ENCODE measurements at regions not wholly inside any gene's neighbourhood (a gene's known extent, or its start where the extent isn't known, plus 50 kb on each side); places are given as distances from the start of the nearest gene placed in this dataset.

DNA sequence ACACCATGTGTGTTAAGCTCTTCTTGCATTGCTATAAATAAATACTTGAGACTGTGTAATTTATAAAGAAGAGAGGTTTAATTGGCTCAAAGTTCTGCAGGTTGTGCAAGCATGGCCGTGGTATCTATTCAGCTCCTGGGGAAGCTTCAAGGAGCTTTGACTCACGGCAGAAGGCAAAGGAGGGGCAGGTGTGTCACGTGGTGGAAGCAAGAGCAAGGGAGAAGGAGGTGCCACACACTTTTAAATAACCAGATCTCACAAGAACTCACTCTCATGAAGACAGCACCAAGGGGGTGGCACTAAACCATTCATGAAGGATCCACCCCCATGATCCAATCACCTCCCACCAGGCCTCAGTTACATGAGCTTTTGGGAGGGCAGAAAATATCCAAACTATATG is 193.7 kb downstream of the ERMARD start:
- no peak for DNase-seq (ENCODE audit: low read depth)

DNA sequence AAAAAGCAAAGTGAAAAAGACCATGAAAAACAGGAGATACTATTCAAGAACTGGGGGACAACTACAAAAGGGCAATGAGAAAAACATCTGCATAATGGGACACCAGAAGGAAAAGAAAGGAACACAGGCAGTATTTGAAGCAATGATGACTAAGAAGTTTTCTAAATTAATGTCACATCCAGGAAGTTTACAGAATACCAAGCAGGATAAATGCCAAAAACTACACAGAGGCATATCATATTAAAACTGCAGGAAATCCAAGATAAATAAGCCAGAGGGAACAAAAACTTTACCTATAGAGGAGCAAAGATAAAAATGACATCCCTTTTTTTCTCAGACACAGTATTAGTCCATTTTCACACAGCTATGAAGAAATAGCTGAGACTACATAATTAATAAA is 193.0 kb downstream of the ERMARD start:
- no peak for DNase-seq (ENCODE audit: low read depth)

DNA sequence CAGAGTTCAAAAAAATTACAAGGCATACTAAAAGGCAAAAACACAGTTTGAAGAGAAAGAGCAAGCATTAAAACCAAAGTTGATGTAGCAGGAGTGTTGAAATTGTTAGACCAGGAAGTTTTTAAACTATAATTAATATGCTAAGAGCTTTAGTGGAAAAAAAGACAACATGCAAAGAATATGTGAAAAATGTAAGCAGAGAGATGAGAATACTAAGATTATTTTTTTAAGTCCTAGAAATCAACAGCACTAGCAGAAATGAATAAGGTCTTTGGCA is 192.6 kb downstream of the ERMARD start:
- DNase-seq (ENCODE audit: low read depth): no peak

DNA sequence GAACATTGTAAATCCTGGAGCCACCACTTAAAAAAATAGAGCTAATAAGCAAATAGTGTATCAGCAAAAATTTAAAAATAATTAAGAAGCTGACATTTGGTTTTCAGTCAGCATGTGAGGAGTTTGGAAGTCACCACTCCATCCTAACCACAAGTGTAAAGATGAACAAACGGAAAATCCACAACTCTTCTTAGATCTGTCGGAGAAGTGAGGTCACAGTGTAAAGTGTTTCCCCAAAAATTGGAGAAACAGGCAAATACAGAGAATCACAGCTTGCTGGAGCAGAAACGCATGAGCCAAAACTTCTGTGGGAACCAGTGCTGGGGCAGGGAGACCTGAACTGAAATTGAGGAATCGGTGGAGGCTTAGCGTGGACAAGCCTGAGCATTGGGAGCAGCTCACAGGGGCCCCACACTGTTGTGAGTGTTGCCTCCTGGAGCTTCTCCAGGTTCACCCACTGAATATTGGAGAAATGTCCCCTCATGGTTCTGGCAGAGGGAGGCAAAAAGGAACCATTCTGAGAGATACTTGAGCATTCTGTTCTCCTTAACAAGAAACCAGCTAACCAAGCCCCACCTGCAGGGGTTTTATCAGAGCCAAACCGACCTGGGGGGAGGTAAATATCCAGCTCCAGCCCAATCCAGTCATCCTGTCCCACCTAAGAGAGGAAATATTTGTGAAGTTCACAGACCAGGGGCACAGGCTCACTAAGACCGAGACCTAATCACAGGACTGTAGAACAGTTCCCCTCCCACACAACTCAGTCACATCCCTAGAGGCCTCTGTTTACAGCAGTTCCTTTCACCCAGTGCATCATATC is 192.0 kb downstream of the ERMARD start:
- no peak for DNase-seq (ENCODE audit: low read depth)

DNA sequence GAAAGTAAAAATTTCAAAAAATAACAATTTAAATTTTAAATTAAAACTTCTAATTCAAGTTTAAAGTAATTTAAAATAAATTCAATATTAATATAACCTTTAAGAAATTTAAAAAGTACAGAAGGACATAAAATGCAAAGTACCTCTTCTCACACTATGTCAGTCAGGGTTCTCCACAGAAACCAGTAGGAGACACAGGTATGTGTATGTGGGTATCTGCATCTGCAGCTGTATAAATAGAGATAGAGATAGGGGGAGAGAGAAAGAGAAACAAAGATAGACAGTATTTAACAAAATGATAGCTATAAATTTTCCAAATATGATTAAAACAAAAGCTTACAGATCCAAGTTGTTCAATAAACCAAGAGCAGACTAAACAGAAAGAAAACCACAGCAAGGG is 190.8 kb downstream of the ERMARD start:
- no peak for DNase-seq (ENCODE audit: low read depth)

DNA sequence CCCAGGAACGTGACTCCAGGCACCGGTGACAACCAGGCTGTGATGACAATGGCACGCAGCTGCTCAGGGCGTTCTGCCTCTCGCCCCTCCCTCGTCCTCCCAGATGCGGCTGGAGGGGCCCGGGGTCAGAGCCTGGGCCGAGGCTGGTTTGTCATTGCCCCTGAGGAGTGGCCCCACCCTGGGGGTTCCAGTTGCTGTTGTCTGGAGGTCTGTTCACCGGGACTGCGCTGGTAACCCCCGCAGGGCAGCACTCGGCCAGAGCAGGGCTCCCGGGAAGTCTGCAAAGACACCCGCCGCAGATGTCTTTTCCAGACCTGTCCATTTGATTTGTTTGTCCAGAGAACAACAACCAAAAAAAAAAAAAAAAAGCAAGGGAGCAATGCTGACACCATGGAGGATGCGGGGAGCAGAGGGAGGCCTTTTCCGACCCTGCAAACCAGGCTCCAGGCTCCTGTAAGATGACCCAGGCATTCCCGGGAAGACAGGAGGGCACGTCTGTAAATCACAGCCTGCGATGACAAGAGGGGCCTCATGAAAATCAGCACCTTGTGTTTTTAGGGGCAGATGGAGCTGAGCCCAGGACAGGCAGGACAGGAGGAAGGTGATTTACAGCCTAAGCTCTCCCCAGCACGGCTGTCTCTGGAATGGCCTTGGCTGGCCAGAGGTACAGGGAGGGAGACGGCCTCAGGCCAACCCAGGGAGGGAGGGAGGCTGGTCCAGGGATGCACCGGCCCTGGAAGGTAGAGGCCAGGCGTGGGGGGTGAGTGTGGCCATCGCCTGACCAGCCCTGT is 189.3 kb downstream of the ERMARD start:
- DNase-seq (ENCODE audit: low read depth): no peak

DNA sequence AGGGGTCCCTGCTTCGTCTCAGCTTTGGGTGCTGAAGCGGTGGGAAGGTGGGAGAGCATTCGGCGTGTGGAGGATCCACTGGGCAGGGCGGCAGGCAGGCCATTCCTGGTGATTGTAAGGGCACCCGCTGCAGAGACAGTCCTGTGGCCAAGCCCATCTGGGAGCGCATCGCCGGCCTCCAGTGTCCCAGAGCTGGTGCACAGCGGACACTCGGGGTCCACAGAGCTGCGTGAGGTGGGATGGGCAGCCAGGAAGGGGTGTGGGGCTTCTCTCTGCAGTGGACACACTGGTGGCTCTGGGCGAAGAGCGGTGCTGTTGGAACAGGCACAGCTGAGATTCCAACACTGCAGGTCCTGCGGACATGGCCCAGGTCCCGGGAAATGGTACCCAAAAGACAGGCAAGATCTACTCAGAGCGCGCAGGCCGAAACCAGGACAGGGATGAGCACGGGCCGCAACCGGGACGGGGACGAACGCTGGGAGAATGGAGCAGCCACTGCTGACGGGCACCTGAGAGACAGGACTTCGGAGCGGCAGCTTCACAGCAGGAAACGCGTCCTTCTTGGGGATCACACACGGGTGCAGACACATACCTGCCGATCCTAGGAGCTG is 188.2 kb downstream of the ERMARD start:
- DNase-seq (ENCODE audit: low read depth): no peak

DNA sequence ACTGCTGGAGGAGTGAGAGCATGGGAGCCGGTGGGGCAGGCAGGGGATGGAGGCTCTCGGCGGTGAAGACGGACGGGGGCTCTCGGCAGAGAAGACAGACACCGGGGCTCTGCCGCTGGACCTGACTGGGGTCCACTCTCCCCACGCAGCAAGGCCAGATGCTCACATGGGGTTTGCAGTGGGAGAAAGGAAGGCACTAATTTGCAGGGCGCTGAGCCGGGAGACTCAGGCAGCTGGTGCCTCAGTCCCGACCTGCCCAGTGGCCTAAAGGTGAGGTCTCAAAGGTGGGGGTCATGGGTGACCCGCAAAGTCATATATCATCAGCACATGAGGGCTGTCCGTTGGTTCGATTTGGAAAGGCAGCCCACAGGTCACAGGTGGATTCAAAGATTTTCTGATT is 187.3 kb downstream of the ERMARD start:
- no peak for DNase-seq (ENCODE audit: low read depth)

DNA sequence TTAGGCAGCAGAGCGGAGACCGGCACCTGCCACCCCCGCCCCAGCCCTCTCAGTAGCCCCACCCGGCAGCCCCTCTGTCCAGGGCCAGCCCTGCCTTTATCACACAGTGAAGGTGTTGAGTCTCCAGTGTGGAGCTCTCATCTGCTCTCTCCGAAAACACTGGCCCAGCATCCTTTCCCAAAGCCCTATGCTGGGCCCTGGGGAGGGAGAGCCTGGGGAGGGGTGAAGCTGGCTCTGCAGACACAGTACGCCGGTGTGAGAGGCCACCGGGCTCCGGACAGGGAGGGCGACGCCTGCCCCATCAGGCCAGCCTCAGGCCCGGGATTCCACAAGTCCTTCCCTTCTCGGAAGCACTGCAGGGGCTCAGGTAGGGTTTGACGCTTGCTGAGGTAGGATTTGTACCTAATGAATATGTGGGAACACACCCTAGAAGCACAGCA is 186.9 kb downstream of the ERMARD start:
- no peak for DNase-seq (ENCODE audit: low read depth)

DNA sequence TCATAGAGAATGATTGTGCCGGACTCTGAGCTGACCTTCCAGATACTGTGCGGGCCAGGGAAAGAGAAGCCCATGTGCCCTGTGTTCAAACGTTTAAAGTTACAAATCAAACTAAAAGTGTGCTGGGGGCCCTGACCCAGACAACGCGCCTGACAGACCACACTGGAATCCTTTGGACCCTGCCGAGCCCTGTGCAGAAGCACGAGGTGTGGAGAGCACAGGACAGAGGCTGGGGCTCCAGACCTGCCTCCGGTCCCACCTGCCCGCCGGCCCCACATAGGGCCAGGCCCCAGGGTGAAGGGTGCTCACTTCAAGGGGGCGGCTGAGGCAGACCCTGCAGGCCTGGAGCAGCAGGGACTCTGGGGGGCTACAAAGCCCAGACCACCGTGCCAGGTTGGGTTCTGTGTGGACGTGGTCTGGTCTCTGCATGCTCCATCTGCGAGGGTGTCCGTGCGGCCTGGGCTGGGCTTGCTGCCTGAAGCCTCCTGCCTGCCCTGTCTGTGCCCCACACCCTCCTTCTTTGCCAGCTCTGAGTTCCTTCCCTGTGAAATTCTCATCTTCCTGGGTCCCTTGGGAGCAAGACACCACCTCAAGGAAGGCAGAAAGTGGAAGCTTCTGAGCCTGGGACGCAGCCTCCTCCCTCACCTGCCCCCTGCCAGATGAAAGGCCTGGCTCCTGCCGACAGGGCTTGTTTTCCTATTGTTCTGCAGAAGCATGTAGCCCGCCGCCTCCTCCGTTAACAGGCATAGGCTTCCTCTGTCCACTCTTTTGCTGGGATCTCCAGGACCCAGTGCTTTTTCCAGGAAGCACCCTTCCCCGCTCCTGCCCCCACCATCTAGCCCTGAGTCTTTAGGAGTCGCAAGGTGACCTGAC is 186.2 kb downstream of the ERMARD start:
- no peak for DNase-seq (ENCODE audit: low read depth)

DNA sequence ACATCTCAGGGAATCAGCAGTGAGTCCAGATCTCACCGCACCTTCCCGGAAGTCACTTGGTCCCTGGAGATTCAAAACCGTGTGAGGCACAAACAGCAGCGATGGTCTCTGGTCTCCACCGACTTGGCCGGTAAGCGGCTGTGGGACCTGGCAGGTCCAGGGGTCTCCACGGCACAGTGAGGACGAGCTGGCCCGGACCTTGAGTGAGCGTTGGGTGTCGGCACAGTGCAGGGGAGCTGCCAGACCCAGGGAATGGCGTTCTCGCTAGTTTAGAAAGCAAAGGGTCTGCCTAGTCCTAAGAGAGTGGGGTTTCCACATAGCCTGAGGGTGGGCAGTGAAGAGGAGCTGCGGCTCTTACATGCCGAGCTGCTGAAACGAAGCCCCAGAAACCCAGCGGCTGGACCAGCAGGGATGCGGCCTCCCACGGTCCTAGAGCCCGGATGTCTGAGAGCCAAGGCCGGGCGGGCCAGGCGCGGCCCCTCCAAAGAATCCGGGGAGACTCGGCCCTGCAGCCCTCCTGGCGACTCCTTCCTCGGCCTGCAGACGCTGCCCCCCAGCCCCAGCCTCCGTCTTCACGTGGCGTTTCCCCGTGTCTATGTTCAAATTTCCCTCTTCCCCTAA is 185.0 kb downstream of the ERMARD start:
- DNase-seq (ENCODE audit: low read depth): no peak

DNA sequence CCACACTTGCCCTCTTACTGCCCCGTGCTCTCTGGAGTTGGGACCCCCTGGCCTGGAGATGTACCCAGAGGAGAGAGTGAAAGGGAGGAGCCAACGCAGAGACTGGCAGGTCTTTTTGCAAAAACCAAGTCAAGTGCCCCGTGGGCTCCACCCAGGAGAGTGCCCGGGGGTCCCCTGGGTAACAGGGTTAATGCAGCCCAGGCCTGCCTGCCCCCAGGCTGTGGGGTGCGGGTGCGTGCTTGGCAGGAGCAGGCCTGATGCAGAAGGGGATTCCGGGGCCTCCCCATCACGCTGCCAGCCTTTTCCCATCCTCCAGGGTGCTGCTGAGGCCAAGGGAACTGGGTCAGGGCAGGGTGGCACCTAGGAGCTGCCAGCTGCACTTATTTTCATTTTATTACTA is 184.4 kb downstream of the ERMARD start:
- no peak for DNase-seq (ENCODE audit: low read depth)

DNA sequence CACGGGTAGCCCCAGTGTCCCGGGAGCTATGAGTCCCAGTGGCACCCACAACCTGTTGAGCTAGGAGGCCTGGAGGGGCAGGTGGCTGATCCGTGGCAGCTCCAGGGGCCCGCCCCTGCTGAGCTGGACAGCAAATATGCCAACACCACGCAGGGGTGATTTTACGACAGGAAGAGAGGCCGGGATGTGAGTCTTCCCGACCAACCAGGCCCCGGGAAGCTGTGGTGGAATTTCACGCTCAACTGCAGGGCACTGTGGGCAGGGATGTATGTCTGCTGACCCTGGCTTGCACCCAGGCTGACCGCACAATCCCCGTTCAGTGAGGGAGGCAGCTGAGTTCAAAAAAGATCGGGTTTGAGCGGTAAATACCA is 183.9 kb downstream of the ERMARD start:
- DNase-seq (ENCODE audit: low read depth): no peak

DNA sequence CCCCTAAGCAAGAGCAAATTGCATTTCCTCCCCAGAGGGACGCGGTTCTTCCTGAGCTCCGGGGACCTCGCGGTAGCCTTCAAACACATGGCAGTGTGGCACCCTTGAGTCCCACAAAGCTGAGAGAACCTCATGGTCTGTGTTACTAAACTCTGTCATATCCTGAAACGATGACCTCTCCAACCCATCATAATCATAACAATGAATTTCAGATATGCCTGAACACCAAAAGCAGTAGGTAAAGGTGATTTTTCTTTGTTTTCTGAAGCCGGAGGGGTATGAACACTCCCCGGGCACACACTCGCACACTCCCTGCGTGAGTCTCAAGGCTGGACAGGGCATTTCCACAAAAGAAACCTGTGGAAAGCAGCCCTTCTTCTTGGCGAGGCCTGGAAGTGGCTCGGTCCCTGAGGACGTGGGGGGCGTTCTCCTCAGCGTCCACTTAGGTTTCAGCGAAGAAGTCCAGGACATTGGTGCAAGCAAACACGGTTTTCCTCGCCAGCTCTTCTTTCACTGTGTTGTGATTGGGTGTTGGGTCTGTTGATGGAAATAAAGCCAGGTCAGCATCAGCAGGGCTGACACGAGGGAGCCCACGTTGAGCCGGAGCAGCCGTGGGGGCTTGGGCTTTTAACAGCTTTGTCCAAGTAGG is 183.4 kb downstream of the ERMARD start:
- no peak for DNase-seq (ENCODE audit: low read depth)

DNA sequence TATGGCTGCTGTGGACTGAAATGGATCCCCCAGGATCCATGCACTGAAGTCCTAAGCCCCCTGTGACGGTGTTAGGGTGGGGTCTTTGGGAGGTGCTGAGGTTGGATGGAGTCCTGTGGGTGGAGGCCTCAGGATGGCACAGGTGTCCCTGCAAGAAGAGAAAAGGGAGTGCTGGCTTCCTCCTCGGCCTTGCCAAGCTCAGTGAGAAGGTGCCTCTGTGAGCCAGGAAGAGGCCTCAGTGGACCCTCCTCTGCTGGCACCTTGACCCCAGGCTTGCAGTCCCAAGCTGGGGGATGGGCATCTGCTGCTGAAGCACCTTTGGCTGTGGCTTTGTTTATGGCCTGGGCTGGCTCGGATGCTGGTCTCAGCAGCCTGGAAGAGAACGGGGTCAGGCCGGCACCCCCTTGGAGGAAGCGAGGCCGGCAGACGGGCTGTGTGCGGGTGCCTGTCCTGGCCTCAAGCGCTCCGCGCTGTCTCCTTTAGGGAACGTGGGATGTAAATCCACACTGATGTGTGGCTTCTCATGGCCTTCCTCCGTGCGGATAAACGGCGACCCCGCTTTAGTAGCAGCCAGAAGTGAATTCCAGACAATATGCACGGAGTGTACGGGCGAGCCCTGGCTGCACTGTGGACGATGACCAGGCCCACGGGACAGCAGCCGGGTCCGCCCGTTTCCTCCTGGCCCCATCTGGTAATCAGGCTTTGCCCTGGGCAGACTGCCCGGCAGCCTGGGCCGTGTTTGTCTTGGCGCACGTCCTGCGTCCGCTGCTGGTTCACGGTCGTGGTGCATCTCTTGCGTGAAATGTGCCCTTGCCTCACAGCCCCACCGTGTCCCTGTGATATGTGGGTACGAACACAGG is 182.6 kb downstream of the ERMARD start:
- no peak for DNase-seq (ENCODE audit: low read depth)

DNA sequence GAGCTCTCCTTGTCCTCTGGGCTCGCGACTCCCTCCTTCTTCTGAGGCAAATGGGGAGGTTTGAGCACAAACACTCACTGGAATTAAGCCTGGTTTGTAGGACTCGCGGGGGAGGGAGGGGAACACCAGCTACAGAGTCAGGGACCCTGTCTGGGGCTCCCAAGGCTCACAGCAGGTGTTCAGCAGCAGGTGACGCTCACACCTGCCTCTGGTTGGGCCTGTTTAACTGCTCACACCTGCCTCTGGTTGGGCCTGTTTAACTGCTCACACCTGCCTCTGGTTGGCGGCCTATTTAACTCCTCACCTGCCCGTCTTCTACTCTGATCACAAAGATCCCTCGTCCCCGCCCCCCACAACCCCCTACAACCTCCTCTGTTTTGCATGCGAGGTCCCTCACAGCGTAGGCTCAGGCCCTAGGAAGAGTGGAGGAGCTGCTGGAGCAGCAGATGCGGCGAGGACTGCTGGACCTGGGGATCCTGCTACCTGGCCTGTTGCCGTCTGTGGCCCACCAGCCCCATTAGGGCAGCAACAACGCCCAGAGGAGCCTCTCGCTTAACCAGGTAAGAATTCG is 181.9 kb downstream of the ERMARD start:
- no peak for DNase-seq (ENCODE audit: low read depth)

DNA sequence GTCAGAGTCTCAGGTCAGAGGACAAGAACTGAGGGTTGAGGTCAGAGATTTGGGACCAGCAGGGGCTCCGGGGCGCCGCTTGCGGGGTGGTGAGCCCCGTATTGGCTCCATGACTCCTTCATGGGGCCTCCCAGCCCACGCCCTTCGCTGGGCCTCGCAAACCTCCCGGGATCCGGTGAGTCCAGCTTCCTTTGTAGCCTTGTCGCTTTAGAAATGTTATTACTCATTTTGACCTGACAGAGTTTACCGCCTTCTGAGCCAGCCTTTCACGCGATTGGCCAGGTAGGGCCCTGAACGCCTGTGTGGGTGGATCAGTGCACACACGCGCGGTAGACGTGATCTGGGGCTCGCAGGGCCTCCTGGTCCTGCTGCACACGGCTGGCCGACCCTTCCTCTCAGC is 181.1 kb downstream of the ERMARD start:
- DNase-seq (ENCODE audit: low read depth): no peak

DNA sequence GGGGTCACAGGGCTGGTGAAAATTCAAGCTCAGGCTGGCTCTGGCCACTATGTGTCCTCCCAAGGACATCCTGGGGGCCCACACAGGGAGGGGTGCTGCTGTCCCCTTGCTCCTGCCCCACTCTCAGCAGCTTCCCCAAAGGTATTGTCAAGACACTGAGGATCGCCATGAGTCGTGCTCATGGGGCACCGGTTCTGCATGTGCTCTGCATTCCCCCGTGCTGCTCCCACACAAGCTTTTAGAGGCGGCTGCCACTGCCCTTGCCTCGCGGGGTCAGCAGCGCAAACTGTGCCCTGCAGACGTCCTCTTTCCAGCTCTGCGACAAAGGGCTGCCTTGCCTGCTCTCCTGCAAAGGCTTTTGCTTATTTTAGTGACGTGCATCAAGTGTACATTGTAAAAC is 179.8 kb downstream of the ERMARD start:
- no peak for DNase-seq (ENCODE audit: low read depth)

DNA sequence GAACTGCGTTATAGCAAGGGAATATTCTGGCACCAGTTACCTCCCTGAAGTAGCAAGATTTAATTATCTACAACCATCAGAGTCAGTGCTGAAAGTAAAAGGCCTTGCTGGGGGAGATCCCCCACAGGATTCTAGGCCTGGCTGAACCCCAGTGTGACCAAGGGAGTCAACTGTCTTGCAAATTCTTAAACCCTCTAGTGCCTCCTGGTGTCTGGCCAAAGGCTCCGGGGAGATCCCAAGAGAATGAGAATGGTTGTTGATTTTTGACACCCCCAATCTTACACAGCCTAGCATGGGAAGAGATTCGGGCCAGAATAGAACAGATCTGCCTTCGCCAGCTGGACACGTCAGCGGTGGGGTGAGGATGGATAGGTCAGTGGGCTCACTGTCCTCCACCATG is 179.4 kb downstream of the ERMARD start:
- no peak for DNase-seq (ENCODE audit: low read depth)

DNA sequence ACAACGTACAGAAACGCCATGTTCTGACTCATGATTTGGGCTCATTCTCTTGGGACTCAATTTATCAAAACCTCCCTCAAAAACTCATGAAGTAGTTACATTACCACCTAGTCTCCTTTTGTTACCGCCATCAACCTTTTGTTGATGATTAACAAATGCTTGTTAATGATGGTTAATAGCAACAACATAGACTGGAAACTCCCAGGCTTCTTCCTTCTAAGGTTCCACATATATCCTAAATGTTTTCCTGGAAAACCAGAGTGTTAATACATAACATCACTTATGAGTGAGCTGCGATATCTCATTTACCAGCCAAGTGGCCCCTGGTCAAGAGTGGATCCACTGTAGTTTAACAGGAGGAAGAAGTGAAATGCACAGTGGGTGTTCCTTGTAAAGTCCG is 176.3 kb downstream of the ERMARD start:
- no peak for DNase-seq (ENCODE audit: low read depth)
